ENCODE measurements at regions not wholly inside any gene's neighbourhood (a gene's known extent, or its start where the extent isn't known, plus 50 kb on each side); places are given as distances from the start of the nearest gene placed in this dataset.

GRCh38 chr12:90401185-90401584 is 553.8 kb downstream of the CCER1 start:
- no peak for DNase-seq (ENCODE audit: low spot score)

DNA sequence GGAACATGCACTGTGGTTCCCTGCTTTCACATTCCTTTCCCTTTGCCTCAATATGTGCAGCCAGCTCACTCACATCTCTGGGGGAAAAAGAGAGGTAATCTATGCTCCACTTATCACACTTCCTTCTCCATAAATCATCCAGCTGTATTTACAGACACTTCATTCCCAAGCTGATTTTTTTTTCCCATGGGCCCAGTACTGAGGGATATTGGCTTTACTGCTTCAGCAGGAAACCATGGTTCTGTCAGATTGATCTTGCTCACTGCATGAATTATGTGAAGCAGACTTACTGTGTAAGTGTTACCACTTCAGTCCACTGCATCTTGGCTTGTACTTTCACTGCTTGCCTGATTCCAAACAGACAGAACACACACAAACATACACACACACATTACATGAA is 555.6 kb downstream of the CCER1 start:
- no peak for DNase-seq (ENCODE audit: low spot score)

GRCh38 chr12:90398285-90398836 is 556.6 kb downstream of the CCER1 start:
- no peak for DNase-seq (ENCODE audit: low spot score)

DNA sequence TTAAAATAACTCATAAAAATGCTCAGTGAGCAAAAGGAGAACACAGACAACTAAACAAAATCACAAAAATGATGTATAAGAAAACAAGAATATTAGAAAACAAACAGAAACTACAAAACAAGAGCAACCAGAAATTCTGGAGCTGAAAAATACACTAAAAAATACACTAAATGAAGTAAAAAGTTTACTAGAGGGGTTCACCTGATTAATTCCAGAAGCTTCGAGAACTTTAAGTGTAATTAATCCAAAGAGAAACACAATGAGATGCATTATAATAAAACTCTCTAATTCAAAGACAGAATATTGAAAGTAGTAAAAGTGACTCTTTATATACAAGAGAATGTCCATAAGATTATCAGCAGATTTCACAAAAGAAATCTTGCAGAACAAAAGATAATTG is 558.4 kb downstream of the CCER1 start:
- no peak for DNase-seq (ENCODE audit: low spot score)

DNA sequence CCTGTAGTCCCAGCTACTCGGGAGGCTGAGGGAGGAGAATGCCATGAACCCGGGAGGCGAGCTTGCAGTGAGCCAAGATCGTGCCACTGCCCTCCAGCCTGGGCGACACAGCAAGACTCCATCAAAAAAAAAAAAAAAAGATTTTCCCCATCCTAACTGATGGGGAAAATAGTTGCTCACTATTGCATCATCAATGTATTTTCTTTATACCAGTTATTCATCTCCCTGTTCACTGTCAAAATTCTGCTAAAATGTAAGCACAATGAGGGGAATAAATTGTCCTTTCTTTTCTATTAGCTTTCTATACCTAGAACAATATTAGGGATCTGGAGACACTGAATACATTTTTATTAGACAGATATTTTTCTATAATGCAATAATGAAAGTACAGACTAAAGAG is 561.3 kb downstream of the CCER1 start:
- no peak for DNase-seq (ENCODE audit: low spot score)

GRCh38 chr12:90393089-90393488 is 561.9 kb downstream of the CCER1 start:
- DNase-seq (ENCODE audit: low spot score), result no peak

DNA sequence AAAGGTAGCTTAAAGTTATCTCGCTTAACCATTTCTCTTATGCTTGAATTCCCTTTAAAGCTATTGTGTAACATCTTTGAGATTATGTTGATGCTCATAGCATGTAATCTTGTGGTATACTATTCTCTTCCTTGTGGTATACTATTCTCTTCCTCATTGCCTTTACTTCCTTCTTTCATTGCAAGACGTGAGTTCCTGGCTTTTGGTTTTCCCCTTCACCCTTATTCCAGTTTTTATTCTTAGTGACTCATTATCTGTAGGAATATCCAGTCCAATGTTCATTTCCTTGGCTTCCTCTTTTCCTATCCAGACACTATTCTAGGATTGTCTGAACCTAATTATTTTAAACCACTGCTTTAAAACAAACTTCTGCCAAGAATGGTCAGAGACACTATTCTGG is 564.0 kb downstream of the CCER1 start:
- no peak for DNase-seq (ENCODE audit: low spot score)

- DNase-seq (ENCODE audit: low spot score), result no peak
These were observed 586.9 kb downstream of the CCER1 start for GRCh38 chr12:90368081-90368480.

DNA sequence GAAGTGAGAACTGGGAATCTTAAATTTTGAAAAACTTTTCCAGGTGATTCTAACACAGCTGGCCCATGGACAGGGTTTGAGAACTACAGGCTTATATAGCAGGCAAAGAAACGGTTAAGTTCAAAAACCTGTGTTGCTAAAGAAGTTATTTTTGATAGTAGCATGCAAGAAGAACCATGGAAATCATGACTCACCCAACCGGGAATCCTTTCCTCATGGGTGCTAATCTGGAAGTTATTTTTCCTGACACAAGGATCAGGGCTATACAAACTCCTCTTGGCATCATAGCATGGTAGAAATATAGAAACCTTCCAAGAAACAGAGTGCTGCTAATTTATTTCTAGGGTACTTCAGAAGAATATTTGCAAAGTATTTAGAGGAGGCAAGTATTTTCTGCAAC is 588.7 kb downstream of the CCER1 start:
- no peak for DNase-seq (ENCODE audit: low spot score)

GRCh38 chr12:90360300-90360699 is 594.7 kb downstream of the CCER1 start:
- DNase-seq (ENCODE audit: low spot score), result no peak

- DNase-seq (ENCODE audit: low spot score), result no peak
These were observed 599.1 kb downstream of the CCER1 start for GRCh38 chr12:90355711-90356355.

DNA sequence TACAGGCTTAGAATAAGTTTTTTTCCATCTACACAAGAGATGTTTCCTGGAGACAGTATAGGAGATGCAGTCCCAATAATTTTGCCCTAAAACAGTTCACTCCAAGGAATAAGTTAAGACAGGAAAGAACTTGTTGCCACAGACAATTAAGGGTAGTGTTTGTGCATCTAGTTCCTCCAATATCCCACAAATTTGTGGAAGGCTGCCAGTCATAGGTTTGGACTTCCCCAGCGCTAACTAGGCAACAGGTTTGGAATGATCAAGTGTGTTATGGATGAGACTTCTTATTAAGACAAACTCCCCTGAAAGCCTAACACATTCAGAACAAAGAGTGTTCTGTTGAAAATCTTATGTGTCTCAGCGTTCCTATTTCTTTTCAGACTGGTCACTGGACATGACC is 611.0 kb downstream of the CCER1 start:
- no peak for DNase-seq (ENCODE audit: low spot score)

DNA sequence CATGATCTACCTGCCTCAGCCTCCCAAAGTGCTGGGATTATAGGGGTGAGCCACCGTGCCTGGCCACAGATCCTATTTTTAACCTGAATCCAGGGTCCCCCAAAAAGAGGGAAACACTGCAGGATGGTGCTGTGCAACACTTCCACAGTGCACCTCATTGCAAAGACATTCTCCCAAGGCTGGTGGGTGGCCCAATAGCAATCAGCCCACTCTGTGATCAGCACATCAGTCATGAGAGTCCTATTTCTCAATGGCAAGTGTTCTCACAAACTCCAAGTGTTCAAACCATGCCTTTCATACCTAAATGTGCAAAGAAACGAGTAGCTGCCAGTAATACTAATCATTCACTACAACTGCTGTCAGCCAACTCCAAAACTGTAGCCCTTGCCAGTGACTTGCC is 612.9 kb downstream of the CCER1 start:
- no peak for DNase-seq (ENCODE audit: low spot score)

GRCh38 chr12:90339837-90340236 is 615.1 kb downstream of the CCER1 start:
- DNase-seq (ENCODE audit: low spot score), result no peak

GRCh38 chr12:90338365-90338764 is 616.6 kb downstream of the CCER1 start:
- no peak for DNase-seq (ENCODE audit: low spot score)

DNA sequence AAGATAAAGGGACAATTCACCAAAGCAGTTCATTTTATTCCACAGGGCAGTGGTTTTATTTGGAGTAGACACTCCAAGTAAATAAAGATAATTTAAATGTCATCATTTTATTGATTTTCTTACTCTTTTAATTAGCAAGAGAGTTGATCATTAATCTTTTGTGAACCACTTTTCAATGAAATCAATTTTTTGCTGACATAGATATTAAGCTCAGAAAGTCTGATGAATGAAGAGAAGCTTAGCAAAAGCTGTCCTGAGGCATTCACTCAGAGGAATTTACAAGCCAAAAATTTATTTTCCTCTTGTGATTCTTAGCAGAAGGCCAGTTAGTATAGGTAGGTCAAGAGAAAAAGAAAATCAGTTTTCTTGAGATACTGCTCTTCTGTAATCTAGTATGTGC is 618.0 kb downstream of the CCER1 start:
- no peak for DNase-seq (ENCODE audit: low spot score)

DNA sequence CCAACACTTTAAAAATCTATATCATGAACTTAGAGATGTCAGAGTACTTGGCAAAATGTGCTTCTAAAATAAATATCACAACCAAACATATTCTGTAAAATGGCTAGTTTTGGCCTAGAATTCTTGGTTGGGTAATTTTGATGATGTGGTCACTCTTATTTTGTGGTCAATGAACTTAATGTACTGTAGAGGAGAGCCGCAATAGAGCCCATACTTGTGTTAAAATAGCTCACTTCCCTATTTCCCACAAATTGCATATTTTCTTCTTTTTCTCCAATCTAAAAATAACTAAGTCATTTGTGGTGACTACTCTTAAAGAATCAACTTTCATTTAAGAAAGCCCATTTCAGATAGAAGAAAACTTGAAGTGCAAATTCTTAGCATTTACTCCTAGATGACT is 619.4 kb downstream of the CCER1 start:
- peak; percentile 9 for DNase-seq (ENCODE audit: low spot score)

GRCh38 chr12:90333939-90334338 is 621.0 kb downstream of the CCER1 start:
- no peak for DNase-seq (ENCODE audit: low spot score)

DNA sequence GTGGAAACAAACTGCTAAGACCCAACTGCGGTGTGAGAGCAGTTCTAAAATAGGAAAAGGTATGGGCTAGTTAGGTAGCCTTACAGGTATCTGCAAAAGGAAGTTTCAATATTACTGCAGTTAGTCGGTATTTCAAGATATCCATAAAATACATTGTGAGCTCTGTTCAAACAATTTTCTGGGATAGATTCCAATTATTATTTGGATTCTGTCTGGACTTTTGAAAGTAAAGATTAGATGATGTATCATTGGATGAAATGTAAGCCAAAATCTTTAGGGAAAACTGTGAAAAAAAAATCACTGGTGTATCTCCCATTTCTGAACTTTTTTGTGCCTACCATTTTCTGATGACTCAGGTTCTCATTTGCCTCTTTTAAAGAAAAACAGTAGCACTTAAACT is 621.6 kb downstream of the CCER1 start:
- DNase-seq (ENCODE audit: low spot score), result no peak

GRCh38 chr12:90331821-90332220 is 623.2 kb downstream of the CCER1 start:
- DNase-seq (ENCODE audit: low spot score), result no peak

DNA sequence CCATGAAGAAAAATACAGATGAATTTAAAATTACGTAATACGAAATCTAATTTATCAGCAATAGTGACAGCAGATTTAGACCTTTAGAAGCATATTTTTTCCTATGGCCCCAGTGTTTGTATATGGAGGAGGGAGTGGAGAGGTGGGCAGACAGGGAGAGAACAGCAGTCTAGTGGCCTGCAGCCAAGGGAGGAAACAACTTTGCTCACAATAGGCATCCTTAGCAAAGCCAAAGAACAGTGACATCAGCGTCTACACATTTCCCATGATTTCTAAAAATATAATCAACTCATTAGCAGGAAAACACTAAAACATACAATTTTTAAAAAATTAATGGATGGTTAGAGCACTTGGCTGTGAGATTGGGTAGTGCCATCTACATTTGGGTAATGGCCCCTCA is 622.6 kb upstream of the ATP2B1 start:
- no peak for DNase-seq (ENCODE audit: low spot score)

GRCh38 chr12:90327793-90328743 is 619.4 kb upstream of the ATP2B1 start:
- DNase-seq (ENCODE audit: low spot score), result no peak

DNA sequence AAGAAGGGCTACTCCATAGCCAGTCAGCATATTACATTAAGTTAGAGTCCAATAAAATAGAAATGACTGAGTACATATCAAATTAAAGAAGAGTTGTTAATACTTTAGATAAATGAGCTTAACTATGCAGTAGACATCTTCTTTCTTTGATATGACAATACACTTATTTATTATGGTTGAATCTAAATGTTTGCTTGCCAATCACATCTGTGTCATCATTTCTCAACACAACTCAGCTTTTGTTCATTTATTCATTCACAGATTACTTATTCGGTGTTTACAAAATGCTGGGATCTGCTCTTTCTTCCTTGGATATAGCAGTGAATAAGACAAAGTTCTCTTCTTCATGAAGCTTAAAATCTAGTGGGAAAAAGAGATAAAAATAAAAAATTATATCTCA is 614.6 kb upstream of the ATP2B1 start:
- DNase-seq (ENCODE audit: low spot score), result no peak
